KMS-11 (cell line): ENCODE measurements at regions not wholly inside any gene's neighbourhood (a gene's known extent, or its start where the extent isn't known, plus 50 kb on each side); places are given as distances from the start of the nearest gene placed in this dataset.

Experiments
- H2AFZ ChIP-seq: fragments of 200-600 bp; sonication (generic); 2 replicates; pipeline ENCODE4 v1.6.1; 2016; ENCODE audit warnings: antibody characterized with exemption, mixed run types, low read depth
- H3K27ac ChIP-seq: fragments of 200-600 bp; sonication (generic); 2 replicates; pipeline ENCODE4 v1.6.1; 2016; ENCODE audit warnings: mild to moderate bottlenecking, mixed run types
- H3K27me3 ChIP-seq: fragments of 200-600 bp; sonication (generic); 2 replicates; pipeline ENCODE4 v1.6.1; 2017; ENCODE audit warnings: mild to moderate bottlenecking, low read depth, mixed run types, moderate library complexity; ENCODE audit not compliant: insufficient read depth
- H3K36me3 ChIP-seq: fragments of 200-600 bp; sonication (generic); 2 replicates; pipeline ENCODE4 v1.6.1; 2017; ENCODE audit warnings: mild to moderate bottlenecking, mixed run types; ENCODE audit not compliant: insufficient read depth
- H3K4me1 ChIP-seq: fragments of 200-600 bp; sonication (generic); 2 replicates; pipeline ENCODE4 v1.6.1; 2016; ENCODE audit warnings: mild to moderate bottlenecking, low read depth, mixed run types; ENCODE audit not compliant: poor library complexity, severe bottlenecking
- H3K4me2 ChIP-seq: fragments of 200-600 bp; sonication (generic); 2 replicates; pipeline ENCODE4 v1.7.0; 2016; ENCODE audit warnings: mild to moderate bottlenecking, mixed run types
- H3K4me3 ChIP-seq: fragments of 200-600 bp; sonication (generic); IDR thresholded peaks from 2 replicates; pipeline ENCODE4 v1.6.1; 2017; ENCODE audit warnings: low read depth, low read length, mixed read lengths; ENCODE audit not compliant: insufficient read depth
- H3K79me2 ChIP-seq: fragments of 200-600 bp; sonication (generic); 2 replicates; pipeline ENCODE4 v1.6.1; 2016; ENCODE audit warnings: low read depth, mixed run types; ENCODE audit not compliant: insufficient read depth
- H3K9ac ChIP-seq: fragments of 200-600 bp; sonication (generic); 2 replicates; pipeline ENCODE4 v1.6.1; 2016; ENCODE audit warnings: mild to moderate bottlenecking, mixed run types
- H4K20me1 ChIP-seq: fragments of 200-600 bp; sonication (generic); 2 replicates; pipeline ENCODE4 v1.6.1; 2016; ENCODE audit warnings: mild to moderate bottlenecking, mixed run types; ENCODE audit not compliant: insufficient read depth
- TF ChIP-seq, protein P1 (sequence below): fragments of 200-600 bp; sonication (generic); conservative IDR thresholded peaks from 2 replicates; pipeline ENCODE4 v1.6.1; 2017; ENCODE audit warnings: low read depth, mild to moderate bottlenecking, antibody characterized with exemption, low read length, moderate library complexity, mixed read lengths

DNA sequence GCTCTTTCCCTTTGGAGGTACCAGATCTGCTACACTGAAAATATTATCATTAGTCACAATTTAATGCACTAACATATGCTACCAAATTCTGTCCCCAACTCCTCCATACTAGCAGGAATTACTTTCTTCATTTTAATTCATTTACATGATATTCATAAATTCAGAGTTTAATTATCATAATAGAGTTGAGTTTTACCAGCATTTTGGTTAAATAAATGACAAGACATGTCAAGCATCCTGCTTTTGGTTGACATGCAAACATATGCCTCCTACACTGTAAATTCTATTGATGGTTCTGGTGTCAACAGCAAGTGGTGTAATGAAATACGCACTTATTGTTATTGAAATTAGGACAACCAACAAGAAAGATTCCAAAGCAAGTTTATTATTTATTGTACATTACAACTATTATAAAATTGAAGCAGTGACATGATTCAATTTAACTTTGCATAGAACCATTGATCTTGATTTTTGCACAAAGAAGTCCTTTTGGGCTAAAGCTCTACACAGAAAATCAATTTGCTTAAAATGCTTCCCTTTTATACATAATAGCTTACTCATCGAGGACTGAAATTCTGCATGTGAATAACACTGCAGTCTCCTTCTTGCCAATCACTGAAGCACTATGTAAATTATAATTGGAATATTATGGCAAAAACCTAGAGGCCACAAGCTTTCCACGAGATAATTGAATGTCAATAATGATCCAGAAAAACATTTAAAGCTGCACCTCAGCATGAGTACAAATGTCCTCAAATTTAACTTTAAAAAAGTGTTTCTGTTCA is 728.6 kb upstream of the ADGRL2 start:
- Histone ChIP-seq H3K27ac (no peak overlapping the region), H3K9ac (no peak overlapping the region), H3K79me2 (no peaks in the 10 kb centered on the region), H4K20me1 (no peaks in the 10 kb centered on the region), H3K4me3 (no peak overlapping the region), H3K36me3 (no peaks in the 10 kb centered on the region), H3K27me3 (no peaks in the 10 kb centered on the region), H3K4me2 (no peak overlapping the region), H3K4me1 (no peaks in the 10 kb centered on the region), H2AFZ (no peak overlapping the region)
- TF ChIP-seq, protein P1, sequence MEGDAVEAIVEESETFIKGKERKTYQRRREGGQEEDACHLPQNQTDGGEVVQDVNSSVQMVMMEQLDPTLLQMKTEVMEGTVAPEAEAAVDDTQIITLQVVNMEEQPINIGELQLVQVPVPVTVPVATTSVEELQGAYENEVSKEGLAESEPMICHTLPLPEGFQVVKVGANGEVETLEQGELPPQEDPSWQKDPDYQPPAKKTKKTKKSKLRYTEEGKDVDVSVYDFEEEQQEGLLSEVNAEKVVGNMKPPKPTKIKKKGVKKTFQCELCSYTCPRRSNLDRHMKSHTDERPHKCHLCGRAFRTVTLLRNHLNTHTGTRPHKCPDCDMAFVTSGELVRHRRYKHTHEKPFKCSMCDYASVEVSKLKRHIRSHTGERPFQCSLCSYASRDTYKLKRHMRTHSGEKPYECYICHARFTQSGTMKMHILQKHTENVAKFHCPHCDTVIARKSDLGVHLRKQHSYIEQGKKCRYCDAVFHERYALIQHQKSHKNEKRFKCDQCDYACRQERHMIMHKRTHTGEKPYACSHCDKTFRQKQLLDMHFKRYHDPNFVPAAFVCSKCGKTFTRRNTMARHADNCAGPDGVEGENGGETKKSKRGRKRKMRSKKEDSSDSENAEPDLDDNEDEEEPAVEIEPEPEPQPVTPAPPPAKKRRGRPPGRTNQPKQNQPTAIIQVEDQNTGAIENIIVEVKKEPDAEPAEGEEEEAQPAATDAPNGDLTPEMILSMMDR, result no peak

DNA sequence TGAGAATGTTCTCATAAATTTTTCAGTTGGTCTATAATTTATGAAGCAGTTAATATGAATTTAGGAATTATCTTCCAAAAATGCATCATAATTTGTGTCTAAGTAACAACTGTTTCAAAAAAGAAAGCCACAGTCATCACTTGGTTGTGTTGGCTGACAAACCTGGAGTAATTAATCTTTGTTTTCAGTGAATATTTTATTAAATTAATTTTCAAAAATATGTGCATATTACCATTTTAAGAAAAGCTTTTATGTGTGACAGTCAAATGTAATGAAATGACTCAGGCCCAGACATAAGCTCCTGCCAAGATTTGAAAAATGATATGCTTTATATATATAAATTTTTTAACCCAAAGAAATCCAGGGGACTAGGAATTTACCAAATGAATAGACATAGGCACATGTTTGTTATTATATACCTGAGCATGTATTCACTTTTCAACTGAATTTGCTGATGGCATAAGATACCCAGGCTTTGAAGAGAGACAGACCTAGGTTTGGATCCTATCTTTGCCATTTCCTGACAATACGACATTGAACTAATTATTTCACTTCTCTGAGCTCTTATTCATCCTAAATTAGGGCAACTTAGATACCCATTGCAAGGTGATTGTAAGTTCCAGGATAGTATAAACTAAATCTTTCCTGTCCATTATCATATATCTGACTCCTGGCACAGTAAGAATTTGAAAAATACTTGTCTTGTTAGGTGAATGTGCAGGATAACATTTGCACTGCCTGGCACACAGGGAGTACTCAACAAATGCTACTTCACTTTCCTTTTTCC is 729.5 kb upstream of the ADGRL2 start:
- Histone ChIP-seq H3K4me2 (no peak overlapping the region), H3K27ac (no peak overlapping the region), H2AFZ (no peak overlapping the region), H3K4me3 (no peak overlapping the region), H4K20me1 (no peaks in the 10 kb centered on the region), H3K4me1 (no peaks in the 10 kb centered on the region), H3K36me3 (no peaks in the 10 kb centered on the region), H3K27me3 (no peaks in the 10 kb centered on the region), H3K79me2 (no peaks in the 10 kb centered on the region), H3K9ac (no peak overlapping the region)
- TF ChIP-seq, protein P1, result no peak

DNA sequence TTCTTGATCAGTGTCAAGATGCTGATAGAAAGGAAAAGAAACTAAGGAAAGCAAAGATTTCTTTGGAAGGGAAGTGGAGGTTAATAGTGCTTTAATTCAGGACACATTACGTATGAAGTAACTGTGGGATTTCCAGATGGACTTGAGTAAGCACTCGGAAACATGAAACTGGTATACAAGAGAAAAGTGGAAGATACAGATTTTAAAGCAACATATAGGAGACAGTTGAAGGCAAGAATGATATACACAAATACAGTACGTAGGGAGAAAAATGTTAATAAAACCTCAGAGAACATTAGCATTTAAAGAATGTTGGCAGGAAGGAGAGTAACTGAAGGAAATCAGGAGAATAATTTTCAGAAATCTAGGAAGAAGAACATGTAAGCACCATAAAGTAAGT is 730.9 kb upstream of the ADGRL2 start:
- no peak overlapping the region for H3K9ac ChIP-seq
- TF ChIP-seq, protein P1, result no peak
- H2AFZ ChIP-seq, result no peak overlapping the region
- no peaks in the 10 kb centered on the region for H3K79me2 ChIP-seq
- H3K36me3 ChIP-seq, result no peaks in the 10 kb centered on the region
- H3K4me1 ChIP-seq, result no peaks in the 10 kb centered on the region
- H3K27me3 ChIP-seq, result no peaks in the 10 kb centered on the region
- no peaks in the 10 kb centered on the region for H4K20me1 ChIP-seq
- H3K4me3 ChIP-seq, result no peak overlapping the region
- H3K27ac ChIP-seq, result no peak overlapping the region
- no peak overlapping the region for H3K4me2 ChIP-seq

DNA sequence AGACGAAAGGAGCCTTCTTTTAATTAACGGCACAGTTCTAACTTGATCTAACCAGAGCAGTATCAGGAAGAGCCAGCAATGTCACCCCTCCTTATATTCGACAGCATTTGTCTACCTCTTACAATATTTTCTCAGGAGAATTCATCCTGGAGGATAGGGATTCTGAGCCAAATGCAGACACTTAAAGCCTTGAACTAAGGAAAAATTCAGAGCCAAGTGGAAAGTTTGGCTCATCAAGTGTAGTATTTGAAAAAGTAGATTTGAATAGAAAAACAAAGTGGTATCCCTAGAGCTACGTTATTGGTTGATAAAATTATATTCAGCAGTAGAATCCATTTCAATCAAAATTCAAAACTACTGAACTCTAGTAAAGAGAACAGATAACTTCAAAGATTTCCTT is 732.0 kb upstream of the ADGRL2 start:
- Histone ChIP-seq H3K36me3 (no peaks in the 10 kb centered on the region), H2AFZ (no peak overlapping the region), H3K79me2 (no peaks in the 10 kb centered on the region), H3K4me3 (no peak overlapping the region), H3K4me2 (no peak overlapping the region), H3K9ac (no peak overlapping the region), H3K27ac (no peak overlapping the region), H3K4me1 (no peaks in the 10 kb centered on the region), H4K20me1 (no peaks in the 10 kb centered on the region), H3K27me3 (no peaks in the 10 kb centered on the region)
- TF ChIP-seq, protein P1, result no peak
